Prostate gland (tissue), 2 donors: ENCODE measurements at regions not wholly inside any gene's neighbourhood (a gene's known extent, or its start where the extent isn't known, plus 50 kb on each side); places are given as distances from the start of the nearest gene placed in this dataset.

Experiments
- CTCF ChIP-seq, 4 experiments: fragments of 200-600 bp in 2 of 4; fragments of 450-650 bp in 2 of 4; sonication (generic) in 2 of 4; IDR thresholded peaks; 1 replicate in 3 of 4; 2 replicates in 1 of 4; pipeline ENCODE4 v1.5.1; 2016 to 2019; ENCODE audit warnings: antibody characterized with exemption in 4 of 4, mild to moderate bottlenecking in 2 of 4, moderate library complexity in 2 of 4
- POLR2A ChIP-seq: fragments of 450-650 bp; IDR thresholded peaks from one replicate; pipeline ENCODE4 v1.6.1; 2016; ENCODE audit warnings: antibody characterized with exemption, mild to moderate bottlenecking
- POLR2AphosphoS5 ChIP-seq: sonication (generic); formaldehyde crosslinking; IDR thresholded peaks from one replicate; pipeline ENCODE4 v1.6.1; 2017; ENCODE audit warnings: antibody characterized with exemption

- TF ChIP-seq CTCF (IDR thresholded peaks at IDR 0.05) (no peak), POLR2AphosphoS5 (no peak), POLR2A (no peak)
Observed at GRCh38 chrY:7317571-7317970, 406.0 kb upstream of the AMELY start.
